A549 (cell line): ENCODE measurements at regions not wholly inside any gene's neighbourhood (a gene's known extent, or its start where the extent isn't known, plus 50 kb on each side); places are given as distances from the start of the nearest gene placed in this dataset.

Experiments
- ATAC-seq, 2 experiments: fragments of 200-7000 bp in 1 of 2; fragments of >200 bp in 1 of 2; cut with Nextera tagmentation in 1 of 2; cut with Tn5 transposase in 1 of 2; 3 replicates each; pipeline versions ENCODE4 v1.8.0 to v1.9.1; 2018 to 2020; ENCODE audit warnings: mild to moderate bottlenecking in 1 of 2, moderate library complexity in 1 of 2
- CTCF ChIA-PET: fragments of 300-600 bp; sonication (Branson Sonifier 250); formaldehyde crosslinking; extraction: SDS; loops from one replicate; lab custom pipeline; 2021; ENCODE audit warnings: antibody characterized with exemption, inconsistent platforms; lab: Yijun Ruan, JAX
- POLR2A ChIA-PET: fragments of 350-600 bp; formaldehyde crosslinking; extraction: SDS; loops from one replicate; lab custom pipeline; 2021; ENCODE audit warnings: antibody characterized with exemption, inconsistent platforms; lab: Yijun Ruan, JAX
- DNase-seq, 2 experiments: peaks; one replicate each; pipeline versions ENCODE4 v3.0.0 to v3.0.0-alpha.2; 2011 to 2016; ENCODE audit warnings: low read depth in 1 of 2, low spot score in 1 of 2
- FAIRE-seq: peaks from 2 replicates; lab custom pipeline; 2011; peaks lifted over from hg19 to GRCh38; lab: Jason Lieb, UNC
- H3K27ac ChIP-seq, 2 experiments: fragments of >200 bp; sonication (Bioruptor Twin); formaldehyde crosslinking; 3 replicates each; pipeline ENCODE4 v1.5.1; 2016 to 2017
- H3K4me1 ChIP-seq: fragments of >200 bp; sonication (Bioruptor Twin); formaldehyde crosslinking; 3 replicates; pipeline ENCODE4 v1.6.1; 2016
- H3K4me2 ChIP-seq: fragments of >200 bp; sonication (Bioruptor Twin); formaldehyde crosslinking; 3 replicates; pipeline ENCODE4 v1.6.1; 2016
- H3K4me3 ChIP-seq: fragments of >200 bp; sonication (Bioruptor Twin); formaldehyde crosslinking; 3 replicates; pipeline ENCODE4 v1.5.1; 2016
- H3K9me3 ChIP-seq: fragments of >200 bp; sonication (Bioruptor Twin); formaldehyde crosslinking; 3 replicates; pipeline ENCODE4 v1.6.1; 2016
- CBX2 ChIP-seq: fragments of 200-600 bp; sonication (generic); IDR thresholded peaks from 2 replicates; pipeline ENCODE4 v1.6.1; 2016; ENCODE audit warnings: low read depth, mild to moderate bottlenecking, borderline replicate concordance
- CHD2 ChIP-seq: fragments of 150-350 bp; IDR thresholded peaks from 2 replicates; pipeline ENCODE4 v1.6.1; 2014; ENCODE audit warnings: low read length; ENCODE audit not compliant: partially characterized antibody
- CTCF ChIP-seq: fragments of >200 bp; sonication (Bioruptor Twin); formaldehyde crosslinking; IDR thresholded peaks from 3 replicates; pipeline ENCODE4 v1.5.1; 2016
- EHF ChIP-seq: fragments of 250-450 bp; sonication (Bioruptor Pico); IDR thresholded peaks from 2 replicates; pipeline ENCODE4 v1.5.0; 2020; ENCODE audit warnings: mild to moderate bottlenecking
- EP300 ChIP-seq, 2 experiments: fragments of >200 bp; sonication (Bioruptor Twin); formaldehyde crosslinking; IDR thresholded peaks; 2 replicates in 1 of 2; 3 replicates in 1 of 2; pipeline ENCODE4 v1.6.1; 2016 to 2017
- FOSB ChIP-seq: fragments of 250-450 bp; sonication (Bioruptor Pico); IDR thresholded peaks from 2 replicates; pipeline ENCODE4 v1.5.0; 2020; ENCODE audit warnings: mild to moderate bottlenecking, moderate library complexity
- FOXS1 ChIP-seq: fragments of 250-450 bp; sonication (Bioruptor Pico); IDR thresholded peaks from 2 replicates; pipeline ENCODE4 v1.5.0; 2020; ENCODE audit warnings: mild to moderate bottlenecking, moderate library complexity
- HES2 ChIP-seq: fragments of >200 bp; sonication (Bioruptor Twin); formaldehyde crosslinking; IDR thresholded peaks from 2 replicates; pipeline ENCODE4 v1.6.1; 2016
- HEYL ChIP-seq: fragments of 250-450 bp; sonication (Bioruptor Pico); IDR thresholded peaks from 2 replicates; pipeline ENCODE4 v1.8.0; 2021; ENCODE audit warnings: mild to moderate bottlenecking, moderate library complexity
- HMGXB4 ChIP-seq: fragments of 250-450 bp; sonication (Bioruptor Pico); IDR thresholded peaks from 2 replicates; pipeline ENCODE4 v1.5.0; 2021; ENCODE audit warnings: mild to moderate bottlenecking, moderate library complexity, borderline replicate concordance
- NR3C1 ChIP-seq: fragments of >200 bp; sonication (Bioruptor Twin); formaldehyde crosslinking; IDR thresholded peaks from 3 replicates; pipeline ENCODE4 v1.6.1; 2017
- PBX3 ChIP-seq: IDR thresholded peaks from 2 replicates; pipeline ENCODE4 v1.6.1; 2012
- POLR2A ChIP-seq: IDR thresholded peaks from 2 replicates; pipeline ENCODE4 v1.6.1; 2012; ENCODE audit warnings: mild to moderate bottlenecking, low read length
- POLR2AphosphoS2 ChIP-seq: conservative IDR thresholded peaks from 2 replicates; pipeline ENCODE4 v1.6.1; 2012; ENCODE audit warnings: low read length, improper control_type of control experiment, inconsistent platforms
- RAD21 ChIP-seq, 2 experiments: fragments of >200 bp in 1 of 2; sonication (Bioruptor Twin) in 1 of 2; formaldehyde crosslinking in 1 of 2; IDR thresholded peaks in 1 of 2; conservative IDR thresholded peaks in 1 of 2; 2 replicates in 1 of 2; 3 replicates in 1 of 2; pipeline ENCODE4 v1.6.1; 2012 to 2018; ENCODE audit warnings: inconsistent platforms in 1 of 2
- RARB ChIP-seq: fragments of 250-450 bp; sonication (Bioruptor Pico); IDR thresholded peaks from 2 replicates; pipeline ENCODE4 v1.8.0; 2021; ENCODE audit warnings: mild to moderate bottlenecking, moderate library complexity
- SMC3 ChIP-seq: fragments of >200 bp; sonication (Bioruptor Twin); formaldehyde crosslinking; IDR thresholded peaks from 3 replicates; pipeline ENCODE4 v1.6.1; 2018; ENCODE audit warnings: inconsistent platforms
- SREBF2 ChIP-seq: fragments of 450-650 bp; IDR thresholded peaks from 2 replicates; pipeline ENCODE4 v1.6.1; 2014; ENCODE audit warnings: mild to moderate bottlenecking, moderate library complexity
- TFCP2L1 ChIP-seq: fragments of 250-450 bp; sonication (Bioruptor Pico); IDR thresholded peaks from 2 replicates; pipeline ENCODE4 v1.5.0; 2021; ENCODE audit warnings: mild to moderate bottlenecking
- ZSCAN20 ChIP-seq: fragments of 250-450 bp; sonication (Bioruptor Pico); IDR thresholded peaks from 2 replicates; pipeline ENCODE4 v1.8.0; 2022; ENCODE audit warnings: mild to moderate bottlenecking, moderate library complexity
- WGBS: methylation state at CpG from one replicate; pipeline ENCODE4 v1.1.6; 2017; ENCODE audit errors: missing lambda C conversion rate; 5-methylcytosine and 5-hydroxymethylcytosine counted together

- Histone ChIP-seq H3K4me1 (no peaks in the 10 kb centered on the region), H3K9me3 (no peaks in the 10 kb centered on the region), H3K27ac (no peak overlapping the region), H3K4me3 (no peak overlapping the region), H3K4me2 (no peak overlapping the region)
- ChIA-PET POLR2A (no interaction called here), CTCF (no interaction called here)
- WGBS = 4% methylated on average over 2 of the region's 2 CpGs
- FAIRE-seq = no peak
- DNase-seq = no peak
- no peak for ATAC-seq
- TF ChIP-seq RAD21 (conservative IDR thresholded peaks at IDR 0.05 in 1 of 2, IDR thresholded peaks at IDR 0.05 in 1 of 2) (no peak), POLR2A (no peak)
Measured at GRCh38 chr4:121472937-121473721, 92.3 kb upstream of the QRFPR start.

GRCh38 chr4:121464854-121465253 lies 84.0 kb upstream of the QRFPR start:
- ATAC-seq (no peak), FAIRE-seq (no peak), DNase-seq (no peak)
- 25% methylated on average over 2 of the region's 2 CpGs for WGBS
- Histone ChIP-seq H3K4me1 (no peaks in the 10 kb centered on the region), H3K4me3 (no peak overlapping the region), H3K27ac (no peak overlapping the region), H3K9me3 (no peaks in the 10 kb centered on the region), H3K4me2 (no peak overlapping the region)
- ChIA-PET POLR2A (no interaction called here), CTCF (interaction anchor here (1.0 to 1.3 kb wide), 2 partner anchors 186 to 272 kb away, joined by 3 read pairs; no protein-coding TSS in a partner anchor)
- TF ChIP-seq ZSCAN20 (CRISPR knock-in tag) (no peak), NR3C1 (no peak), EHF (CRISPR knock-in tag) (no peak), HMGXB4 (CRISPR knock-in tag) (no peak), POLR2A (no peak), CBX2 (no peak), POLR2AphosphoS2 (no peak), TFCP2L1 (CRISPR knock-in tag) (no peak), SREBF2 (no peak), EP300 (IDR thresholded peaks at IDR 0.05) (no peak), RARB (no peak)

GRCh38 chr4:121462660-121463261 lies 81.9 kb upstream of the QRFPR start:
- TF ChIP-seq PBX3 = no peak
- TF ChIP-seq CHD2 = no peak
- TF ChIP-seq HES2 = no peak
- no peak for TF ChIP-seq TFCP2L1 (CRISPR knock-in tag)
- peak; percentile 56 to 57 for TF ChIP-seq RAD21 (conservative IDR thresholded peaks at IDR 0.05 in 1 of 2, IDR thresholded peaks at IDR 0.05 in 1 of 2)
- peak; percentile 49; the same call in 2 of the 3 replicates for TF ChIP-seq SMC3
- TF ChIP-seq CTCF = peak; percentile 60
- no peak for TF ChIP-seq FOSB
- TF ChIP-seq HEYL (CRISPR knock-in tag) = no peak
- TF ChIP-seq FOXS1 (CRISPR knock-in tag) = no peak
- no peak for FAIRE-seq
- WGBS = 24% methylated on average over 5 of the region's 5 CpGs
- ChIA-PET CTCF (interaction anchor here (0.5 to 2.4 kb wide), 9 partner anchors 22 to 273 kb away, joined by 3 to 28 read pairs (median 3); no protein-coding TSS in a partner anchor), POLR2A (no interaction called here)
- DNase-seq = peak; percentile 8 to 62
- peak; percentile 84 to 87 for ATAC-seq
- Histone ChIP-seq H3K9me3 (no peaks in the 10 kb centered on the region), H3K4me2 (peak overlapping the region; percentile 37; the same call in 1 of the 3 replicates), H3K4me1 (no peaks in the 10 kb centered on the region), H3K27ac (no peak overlapping the region), H3K4me3 (no peak overlapping the region)
